SK-N-MC (cell line): ENCODE measurements at regions not wholly inside any gene's neighbourhood (a gene's known extent, or its start where the extent isn't known, plus 50 kb on each side); places are given as distances from the start of the nearest gene placed in this dataset.

Source experiments
- EZH2 ChIP-seq: fragments of 200-600 bp; sonication (generic); IDR thresholded peaks from one replicate; pipeline ENCODE4 v1.6.1; 2017; ENCODE audit warnings: antibody characterized with exemption
- FOXP2 ChIP-seq: optimal IDR thresholded peaks from 2 replicates; pipeline ENCODE3; 2011; ENCODE audit warnings: mild to moderate bottlenecking, moderate library complexity; ENCODE audit not compliant: insufficient read depth; ENCODE audit errors: extremely low read length, control extremely low read depth
- POLR2AphosphoS5 ChIP-seq: IDR thresholded peaks from 2 replicates; pipeline ENCODE4 v1.6.1; 2012; ENCODE audit warnings: mild to moderate bottlenecking, low read depth, low read length, borderline replicate concordance

DNA sequence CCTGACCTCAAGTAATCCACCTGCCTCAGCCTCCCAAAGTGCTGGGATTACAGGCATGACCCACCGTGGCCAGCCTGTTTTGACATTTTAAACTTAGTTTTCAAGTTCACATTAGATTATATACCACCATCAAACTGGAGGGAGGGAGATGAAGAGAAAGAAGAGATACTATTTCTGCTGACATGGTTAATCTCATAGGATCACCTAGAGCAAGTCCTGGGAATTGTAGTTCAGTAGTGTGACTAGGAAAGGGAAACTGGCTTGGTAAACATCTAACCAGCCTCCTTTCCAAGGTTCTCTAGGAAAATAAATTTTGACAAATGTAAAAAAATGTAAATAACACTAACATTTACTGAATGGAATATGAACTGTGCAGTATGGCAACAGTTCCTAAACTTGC, 120.5 kb upstream of the ASCC3 start:
- TF ChIP-seq EZH2 = no peak
- TF ChIP-seq FOXP2 = no peak
- no peak for TF ChIP-seq POLR2AphosphoS5
